ENCODE measurements at regions not wholly inside any gene's neighbourhood (a gene's known extent, or its start where the extent isn't known, plus 50 kb on each side); places are given as distances from the start of the nearest gene placed in this dataset.

DNA sequence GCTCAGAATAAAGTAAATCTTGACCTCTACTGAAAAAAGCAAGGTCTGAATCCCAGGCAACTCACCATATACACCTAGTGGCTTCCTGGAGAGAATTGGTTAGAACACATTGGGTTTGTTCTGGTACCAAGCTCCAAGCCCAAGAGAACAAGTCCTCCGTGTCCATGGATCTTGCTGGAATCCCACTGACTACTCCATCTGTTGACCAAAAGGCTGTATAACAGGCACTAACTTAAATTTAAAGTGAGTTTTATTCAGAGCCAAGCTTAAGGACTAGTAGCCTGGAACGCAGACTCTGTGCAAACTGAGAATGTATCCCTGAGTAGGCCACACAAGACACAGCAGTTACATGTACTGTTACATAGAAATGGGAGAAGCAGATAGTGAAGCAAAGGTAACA lies 342.1 kb upstream of the LRRC3B start:
- TF ChIP-seq POLR2A (IDR thresholded peaks at IDR 0.05) = no peak
- TF ChIP-seq, protein P1, sequence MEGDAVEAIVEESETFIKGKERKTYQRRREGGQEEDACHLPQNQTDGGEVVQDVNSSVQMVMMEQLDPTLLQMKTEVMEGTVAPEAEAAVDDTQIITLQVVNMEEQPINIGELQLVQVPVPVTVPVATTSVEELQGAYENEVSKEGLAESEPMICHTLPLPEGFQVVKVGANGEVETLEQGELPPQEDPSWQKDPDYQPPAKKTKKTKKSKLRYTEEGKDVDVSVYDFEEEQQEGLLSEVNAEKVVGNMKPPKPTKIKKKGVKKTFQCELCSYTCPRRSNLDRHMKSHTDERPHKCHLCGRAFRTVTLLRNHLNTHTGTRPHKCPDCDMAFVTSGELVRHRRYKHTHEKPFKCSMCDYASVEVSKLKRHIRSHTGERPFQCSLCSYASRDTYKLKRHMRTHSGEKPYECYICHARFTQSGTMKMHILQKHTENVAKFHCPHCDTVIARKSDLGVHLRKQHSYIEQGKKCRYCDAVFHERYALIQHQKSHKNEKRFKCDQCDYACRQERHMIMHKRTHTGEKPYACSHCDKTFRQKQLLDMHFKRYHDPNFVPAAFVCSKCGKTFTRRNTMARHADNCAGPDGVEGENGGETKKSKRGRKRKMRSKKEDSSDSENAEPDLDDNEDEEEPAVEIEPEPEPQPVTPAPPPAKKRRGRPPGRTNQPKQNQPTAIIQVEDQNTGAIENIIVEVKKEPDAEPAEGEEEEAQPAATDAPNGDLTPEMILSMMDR (IDR thresholded peaks at IDR 0.05) = peak in 2 of 12 donors; percentile 15 to 31
